IPS-NIHi7 (cell line): ENCODE measurements at regions not wholly inside any gene's neighbourhood (a gene's known extent, or its start where the extent isn't known, plus 50 kb on each side); places are given as distances from the start of the nearest gene placed in this dataset.
A peak's percentile ranks its signal among the peaks of the same experiment; 100 is the strongest.

ENCODE experiments used
- DNase-seq: peaks from one replicate; pipeline ENCODE4 v3.0.0; 2012; ENCODE audit warnings: mixed read lengths; ENCODE audit errors: extremely low spot score

DNA sequence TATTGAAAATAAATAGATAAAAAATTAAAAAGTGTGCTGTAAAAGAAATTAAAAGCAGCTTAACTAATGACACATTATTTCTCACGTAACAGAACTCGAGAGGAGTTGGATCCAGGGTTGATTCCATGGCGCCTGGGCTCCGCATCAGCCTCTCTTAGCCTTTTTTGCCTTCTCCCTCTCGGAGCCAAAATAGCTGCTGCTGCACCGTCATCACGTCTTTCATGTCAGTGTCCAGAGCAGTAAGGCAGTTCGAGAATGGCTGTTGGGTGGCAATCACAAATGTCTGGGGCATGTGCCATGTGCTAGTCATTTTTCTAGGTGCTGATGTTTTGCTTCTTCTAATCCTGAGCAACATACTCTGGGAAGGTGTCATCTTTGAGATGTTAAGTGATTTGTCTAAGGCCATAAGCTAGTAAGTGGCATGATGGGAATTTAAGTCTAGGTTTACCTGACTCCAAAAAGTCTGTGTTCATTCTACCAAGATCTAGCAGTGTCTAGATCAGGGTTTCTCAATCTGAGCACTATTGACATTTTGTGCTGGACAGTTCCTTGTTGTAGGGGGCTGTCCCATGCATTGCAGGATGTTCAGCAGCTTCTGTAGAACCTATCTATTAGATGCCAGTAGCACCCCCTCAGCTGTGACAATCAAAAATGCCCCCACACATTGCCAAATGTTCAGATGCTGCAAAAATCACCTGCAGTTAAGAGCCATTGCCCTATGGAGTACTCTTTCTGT lies 280.4 kb downstream of the HAPSTR1 start:
- DNase-seq: no peak

GRCh38 chr16:9372934-9373890 lies 281.8 kb downstream of the HAPSTR1 start:
- peak; percentile 43 for DNase-seq

GRCh38 chr16:9374061-9374460 lies 282.6 kb downstream of the HAPSTR1 start:
- no peak for DNase-seq

GRCh38 chr16:9378876-9379275 lies 287.4 kb downstream of the HAPSTR1 start:
- no peak for DNase-seq

- DNase-seq: no peak
Observed at GRCh38 chr16:9380221-9380620, 288.8 kb downstream of the HAPSTR1 start.

GRCh38 chr16:9381399-9381798 lies 290.0 kb downstream of the HAPSTR1 start:
- DNase-seq: no peak

DNA sequence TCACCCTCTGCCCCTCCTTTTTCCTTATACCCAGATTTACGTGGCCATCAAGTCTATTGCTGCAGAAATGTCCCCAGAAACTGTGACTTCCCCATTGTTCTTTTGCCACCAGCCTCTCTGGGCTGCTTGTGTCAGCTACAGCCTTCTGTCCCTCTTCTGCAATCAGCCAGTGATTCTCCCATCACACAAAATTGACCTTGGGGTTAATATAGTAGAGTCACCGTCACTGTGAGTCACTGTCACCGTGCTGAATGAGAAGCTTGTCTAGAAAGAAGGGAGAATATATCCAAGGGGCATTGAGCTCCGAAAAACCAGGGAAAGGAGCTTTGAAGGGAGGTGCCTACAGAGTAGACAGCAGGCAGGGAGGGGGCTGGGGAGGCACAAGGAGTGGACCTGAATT lies 290.5 kb downstream of the HAPSTR1 start:
- DNase-seq: no peak

DNA sequence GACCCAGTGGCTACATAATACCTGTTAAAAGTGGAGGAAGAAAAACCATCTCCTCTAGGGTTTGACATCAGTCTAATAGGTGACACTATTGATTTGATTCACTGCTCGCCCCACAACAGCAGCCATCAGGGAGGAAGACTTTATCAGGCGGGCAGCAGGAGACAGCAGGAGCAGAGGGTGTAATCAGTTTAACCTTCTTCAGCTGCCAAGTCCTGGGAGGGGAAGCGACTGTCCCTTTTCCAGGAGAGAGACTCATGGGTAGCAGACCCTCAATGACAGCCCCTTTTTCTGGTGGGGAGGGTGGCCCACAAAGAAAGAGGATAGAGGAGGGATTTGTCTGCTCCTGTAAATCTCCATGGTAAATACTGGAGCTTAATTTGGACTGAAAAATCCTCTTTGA lies 291.8 kb downstream of the HAPSTR1 start:
- DNase-seq: no peak

- no peak for DNase-seq
Observed at GRCh38 chr16:9384141-9384540, 292.7 kb downstream of the HAPSTR1 start.

DNA sequence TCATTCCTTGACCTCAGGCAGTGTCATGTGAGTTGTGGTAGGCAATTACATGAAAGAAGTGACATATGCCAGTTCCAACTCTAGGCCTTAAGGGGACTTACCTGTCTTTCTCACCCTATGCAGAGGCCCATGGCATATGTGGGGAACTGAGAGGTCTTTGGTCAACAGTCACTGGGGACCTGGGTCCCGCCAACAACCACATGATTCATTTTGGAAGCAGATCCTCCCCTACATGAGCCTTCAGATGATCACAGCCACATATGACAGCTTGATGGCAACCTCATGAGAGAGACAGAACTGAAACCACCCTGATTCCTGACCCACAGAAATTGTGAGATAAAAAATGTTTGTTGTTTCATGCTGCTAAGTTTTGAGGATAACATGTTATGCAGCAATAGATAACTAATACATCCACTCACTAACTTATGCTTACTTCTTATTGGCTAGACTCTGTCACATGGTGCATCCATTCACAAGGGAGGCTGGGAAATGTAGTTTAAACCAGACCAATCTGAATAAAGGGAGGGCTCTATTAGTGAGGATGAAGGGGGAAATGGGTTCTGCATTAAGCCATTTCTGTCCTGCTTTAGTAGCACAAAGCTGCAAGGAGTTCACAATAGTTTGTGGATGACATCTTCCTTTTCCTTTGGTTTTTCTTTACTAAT lies 298.2 kb downstream of the HAPSTR1 start:
- DNase-seq: no peak

- DNase-seq: no peak
Observed at GRCh38 chr16:9392956-9393355, 301.5 kb downstream of the HAPSTR1 start.

- DNase-seq: no peak
Observed at GRCh38 chr16:9393591-9393990, 302.1 kb downstream of the HAPSTR1 start.

DNA sequence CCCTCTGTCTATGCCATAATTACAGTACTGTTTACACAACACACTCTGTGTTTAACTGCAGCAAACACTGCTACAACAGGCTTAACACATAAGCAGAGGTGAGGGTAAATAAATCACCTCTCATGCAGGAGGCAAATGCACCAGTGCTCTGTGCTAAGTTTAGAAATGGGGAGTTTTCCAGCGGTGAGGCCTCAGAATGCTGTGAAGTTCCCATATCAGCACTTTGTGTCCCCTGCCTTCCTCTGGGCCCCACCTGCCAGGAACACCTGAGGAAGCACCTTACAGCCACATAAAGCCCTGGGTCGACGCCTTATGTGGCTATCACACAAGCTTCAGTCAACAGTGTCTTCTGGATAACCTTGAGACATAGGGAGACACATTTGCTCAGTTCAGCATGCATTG lies 304.5 kb downstream of the HAPSTR1 start:
- DNase-seq: no peak

- no peak for DNase-seq
Observed at GRCh38 chr16:9399573-9399972, 308.1 kb downstream of the HAPSTR1 start.

GRCh38 chr16:9401173-9401572 lies 309.7 kb downstream of the HAPSTR1 start:
- no peak for DNase-seq

DNA sequence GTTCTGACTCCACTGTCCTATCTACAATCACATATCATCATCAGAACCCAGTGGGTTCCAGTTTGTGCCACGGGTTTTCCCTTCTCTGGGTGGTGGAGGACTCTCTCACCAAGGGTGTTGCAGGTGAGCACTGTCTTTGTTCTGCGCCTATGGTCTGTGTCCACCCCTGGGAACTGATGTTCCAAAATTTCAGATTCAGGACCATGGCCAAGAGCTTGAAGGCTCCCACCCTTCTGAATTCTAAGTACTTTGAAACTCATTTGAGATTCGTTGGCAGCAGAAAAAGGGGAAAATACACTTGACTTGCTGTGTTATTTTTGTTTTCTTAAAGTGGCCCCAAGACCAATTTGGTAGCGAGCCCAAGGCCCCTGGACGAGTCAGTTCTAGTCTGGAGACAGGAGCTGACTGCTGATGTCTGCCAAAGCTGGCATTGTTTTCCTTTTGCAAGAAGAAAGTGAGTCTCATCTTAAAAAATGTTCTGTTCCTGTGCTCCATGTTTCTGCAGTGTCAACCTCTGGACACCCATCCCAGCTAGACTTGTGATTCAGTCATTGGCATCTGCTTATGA lies 310.9 kb downstream of the HAPSTR1 start:
- DNase-seq: no peak

GRCh38 chr16:9404811-9405210 lies 313.4 kb downstream of the HAPSTR1 start:
- DNase-seq: no peak

DNA sequence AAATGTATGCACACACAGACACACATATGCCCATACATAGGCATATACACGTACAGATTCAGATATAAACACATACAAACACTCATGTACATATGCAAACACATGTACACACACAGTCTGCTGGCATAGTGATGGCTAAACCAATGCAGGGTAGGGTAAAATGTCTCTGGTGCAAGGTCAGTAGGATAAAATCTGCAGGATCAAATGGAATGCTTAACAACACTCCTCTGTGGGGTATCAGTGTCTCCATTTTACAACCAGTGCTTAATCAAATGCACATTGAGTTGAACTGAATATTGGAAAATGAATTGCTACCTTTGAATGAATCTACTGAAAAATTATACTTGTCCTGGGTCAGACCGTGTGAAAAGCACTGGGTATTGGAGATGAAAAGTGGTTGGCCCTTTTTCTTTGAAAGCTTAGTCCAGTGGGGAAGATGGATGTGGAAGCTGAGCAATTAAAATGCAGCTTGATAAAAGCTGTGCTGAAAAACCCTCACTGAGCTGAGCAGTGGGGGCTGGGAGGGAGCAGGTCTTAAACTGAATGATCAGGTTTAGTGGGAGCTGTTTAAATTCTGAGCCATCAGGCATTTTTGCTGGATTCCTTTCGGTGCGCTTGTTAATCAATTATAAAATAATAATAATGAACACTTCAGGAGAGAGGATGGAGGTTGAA lies 314.7 kb downstream of the HAPSTR1 start:
- no peak for DNase-seq

DNA sequence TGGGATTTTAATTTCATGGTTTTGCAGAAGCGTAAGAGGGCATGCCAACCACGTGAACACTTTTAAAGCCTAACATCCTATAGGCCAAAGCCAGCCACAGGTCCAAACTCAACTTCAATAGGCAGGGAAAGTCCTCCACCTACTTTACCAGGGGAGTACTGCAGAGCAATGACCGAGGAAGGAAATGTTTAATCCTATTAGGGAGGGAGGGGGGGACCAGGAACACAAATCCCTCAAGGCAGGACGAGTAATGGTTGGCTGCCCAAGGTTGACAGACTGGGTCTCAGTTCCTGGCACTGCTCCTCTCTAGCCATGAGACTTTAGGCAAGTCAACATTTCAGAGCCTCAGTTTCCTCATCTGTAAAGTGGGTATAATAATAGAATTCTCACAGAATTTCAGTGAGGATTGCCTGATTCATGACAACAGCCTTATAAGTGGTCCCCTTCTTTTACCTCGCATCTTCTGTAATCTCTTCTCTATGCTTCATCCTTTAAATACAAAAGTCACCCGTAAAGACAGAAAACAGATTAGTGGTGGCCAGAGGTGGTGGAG lies 315.8 kb downstream of the HAPSTR1 start:
- no peak for DNase-seq

GRCh38 chr16:9408297-9408878 lies 316.9 kb downstream of the HAPSTR1 start:
- DNase-seq: no peak
